ENCODE measurements at regions not wholly inside any gene's neighbourhood (a gene's known extent, or its start where the extent isn't known, plus 50 kb on each side); places are given as distances from the start of the nearest gene placed in this dataset.

DNA sequence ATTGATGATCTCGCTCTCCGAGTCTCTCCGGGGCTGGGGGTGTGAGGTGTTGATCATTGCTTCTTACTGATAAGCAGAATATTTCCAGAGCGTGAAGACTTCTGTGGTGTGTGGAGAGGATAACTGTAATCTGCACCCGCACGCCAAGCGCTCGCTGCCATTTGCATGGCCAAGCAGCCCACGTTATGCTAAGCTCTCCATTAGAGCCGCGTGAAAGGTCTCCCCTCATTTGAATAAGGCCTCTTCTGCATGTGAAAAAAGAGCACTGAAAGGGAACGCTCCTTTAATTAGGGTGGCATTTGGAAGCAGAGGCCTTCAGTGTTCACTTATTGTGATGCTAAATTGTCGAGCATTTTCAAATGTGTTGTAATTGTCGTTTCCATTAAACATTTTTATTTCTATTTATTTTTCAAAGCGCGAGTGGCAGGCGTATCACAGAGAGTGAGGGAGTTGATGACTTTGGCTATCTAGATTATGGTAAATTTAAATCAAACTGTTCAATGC lies 163.6 kb upstream of the IRX2 start:
- no peak overlapping the region for H3K4me3 Mint-ChIP-seq
- H3K36me3 Mint-ChIP-seq (ENCODE audit: low read depth), result peaks cover 9% of the 10 kb centered on the region
- H3K27ac Mint-ChIP-seq, result no peak overlapping the region
- TF ChIP-seq, protein P1, sequence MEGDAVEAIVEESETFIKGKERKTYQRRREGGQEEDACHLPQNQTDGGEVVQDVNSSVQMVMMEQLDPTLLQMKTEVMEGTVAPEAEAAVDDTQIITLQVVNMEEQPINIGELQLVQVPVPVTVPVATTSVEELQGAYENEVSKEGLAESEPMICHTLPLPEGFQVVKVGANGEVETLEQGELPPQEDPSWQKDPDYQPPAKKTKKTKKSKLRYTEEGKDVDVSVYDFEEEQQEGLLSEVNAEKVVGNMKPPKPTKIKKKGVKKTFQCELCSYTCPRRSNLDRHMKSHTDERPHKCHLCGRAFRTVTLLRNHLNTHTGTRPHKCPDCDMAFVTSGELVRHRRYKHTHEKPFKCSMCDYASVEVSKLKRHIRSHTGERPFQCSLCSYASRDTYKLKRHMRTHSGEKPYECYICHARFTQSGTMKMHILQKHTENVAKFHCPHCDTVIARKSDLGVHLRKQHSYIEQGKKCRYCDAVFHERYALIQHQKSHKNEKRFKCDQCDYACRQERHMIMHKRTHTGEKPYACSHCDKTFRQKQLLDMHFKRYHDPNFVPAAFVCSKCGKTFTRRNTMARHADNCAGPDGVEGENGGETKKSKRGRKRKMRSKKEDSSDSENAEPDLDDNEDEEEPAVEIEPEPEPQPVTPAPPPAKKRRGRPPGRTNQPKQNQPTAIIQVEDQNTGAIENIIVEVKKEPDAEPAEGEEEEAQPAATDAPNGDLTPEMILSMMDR (IDR thresholded peaks at IDR 0.05), result no peak
- no peak for DNase-seq
- no peaks in the 10 kb centered on the region; the same call in 1 of the 2 replicates for H3K27me3 Mint-ChIP-seq (ENCODE audit: insufficient read depth)
- H3K9me3 Mint-ChIP-seq, result peaks cover 54% of the 10 kb centered on the region
- H3K4me1 Mint-ChIP-seq (ENCODE audit: low read depth), result no peaks in the 10 kb centered on the region

DNA sequence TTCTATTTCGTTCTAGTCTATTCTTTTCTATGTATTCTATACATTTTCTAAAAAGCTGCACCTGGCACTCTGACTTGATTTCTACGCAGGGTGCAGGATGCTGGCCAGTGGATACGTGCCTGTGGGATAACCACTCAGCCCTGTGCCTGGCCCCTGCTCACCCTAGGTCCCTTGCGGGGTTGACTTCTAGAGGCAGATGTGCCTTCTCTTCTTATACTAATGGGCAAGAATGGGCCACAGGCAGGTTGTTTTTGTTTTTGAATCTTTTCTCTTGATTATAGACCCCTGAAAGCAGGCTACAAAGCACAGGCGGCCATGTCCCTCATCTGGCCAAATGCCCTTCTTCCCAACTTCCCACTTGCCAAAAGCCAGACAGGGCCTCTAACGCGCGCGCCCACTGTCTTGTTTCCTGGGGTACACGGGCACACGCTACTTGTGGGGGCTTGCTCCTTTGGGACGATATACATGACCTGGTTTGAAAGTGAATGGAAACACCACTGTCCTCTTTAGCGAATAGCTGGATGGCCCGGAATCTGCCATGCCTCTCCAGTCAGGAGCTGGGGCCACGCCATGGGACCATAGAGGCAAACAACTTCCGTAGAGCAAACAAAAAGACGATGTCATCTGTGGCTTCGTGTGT lies 162.7 kb upstream of the IRX2 start:
- peaks cover 54% of the 10 kb centered on the region for H3K9me3 Mint-ChIP-seq
- H3K27me3 Mint-ChIP-seq (ENCODE audit: insufficient read depth), result no peaks in the 10 kb centered on the region; the same call in 1 of the 2 replicates
- H3K4me1 Mint-ChIP-seq (ENCODE audit: low read depth), result no peaks in the 10 kb centered on the region
- H3K36me3 Mint-ChIP-seq (ENCODE audit: low read depth), result peaks cover 9% of the 10 kb centered on the region
- H3K4me3 Mint-ChIP-seq, result no peak overlapping the region
- no peak overlapping the region for H3K27ac Mint-ChIP-seq
- no peak for DNase-seq
- TF ChIP-seq, protein P1 (IDR thresholded peaks at IDR 0.05), result no peak

DNA sequence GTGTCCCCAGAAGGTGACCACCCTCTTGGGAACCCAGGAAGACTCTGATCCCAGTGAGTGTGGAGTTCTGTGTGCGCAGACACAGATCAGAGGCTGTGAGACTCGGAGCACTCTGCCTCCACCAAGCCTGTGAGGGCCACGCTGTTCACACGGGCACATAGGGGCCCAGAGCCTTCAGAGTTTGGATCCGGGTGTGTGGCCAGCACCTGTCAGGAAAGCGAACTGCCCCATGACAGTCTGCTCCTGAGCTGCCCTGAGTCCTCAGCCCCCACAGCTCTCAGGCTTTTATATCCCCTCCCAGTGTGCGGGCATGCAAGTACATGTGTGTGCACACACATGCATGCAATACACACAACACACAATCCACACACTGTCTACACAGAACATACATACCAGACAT lies 161.8 kb upstream of the IRX2 start:
- Mint-ChIP-seq H3K9me3 (peaks cover 48% of the 10 kb centered on the region), H3K27ac (no peak overlapping the region), H3K4me1 (ENCODE audit: low read depth) (no peaks in the 10 kb centered on the region), H3K27me3 (ENCODE audit: insufficient read depth) (no peaks in the 10 kb centered on the region; the same call in 1 of the 2 replicates), H3K4me3 (no peak overlapping the region), H3K36me3 (ENCODE audit: low read depth) (peaks cover 9% of the 10 kb centered on the region)
- TF ChIP-seq, protein P1 (IDR thresholded peaks at IDR 0.05), result no peak
- no peak for DNase-seq

DNA sequence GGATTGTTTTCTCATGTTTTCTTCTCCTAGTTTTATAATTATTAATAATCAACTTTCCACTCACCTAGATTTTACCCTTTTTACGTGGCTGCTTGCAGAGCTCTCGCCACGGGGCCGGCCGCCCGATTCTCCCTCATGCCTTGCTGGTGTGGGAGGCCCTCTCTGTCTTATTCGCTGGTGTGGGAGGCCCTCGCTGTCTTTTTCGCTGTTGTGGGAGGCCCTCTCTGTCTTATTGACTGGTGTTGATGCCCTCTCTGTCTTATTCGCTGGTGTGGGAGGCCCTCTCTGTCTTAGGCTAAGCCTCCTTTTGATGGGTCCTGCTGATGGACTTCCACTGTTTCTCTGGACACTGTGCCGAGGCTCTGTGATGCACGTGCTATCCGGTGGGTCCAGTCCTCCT lies 161.3 kb upstream of the IRX2 start:
- H3K4me1 Mint-ChIP-seq (ENCODE audit: low read depth), result no peaks in the 10 kb centered on the region
- H3K9me3 Mint-ChIP-seq, result peaks cover 42% of the 10 kb centered on the region
- no peak overlapping the region for H3K27ac Mint-ChIP-seq
- no peak for DNase-seq
- no peaks in the 10 kb centered on the region; the same call in 1 of the 2 replicates for H3K27me3 Mint-ChIP-seq (ENCODE audit: insufficient read depth)
- H3K4me3 Mint-ChIP-seq, result no peak overlapping the region
- TF ChIP-seq, protein P1 (IDR thresholded peaks at IDR 0.05), result no peak
- H3K36me3 Mint-ChIP-seq (ENCODE audit: low read depth), result peaks cover 9% of the 10 kb centered on the region

DNA sequence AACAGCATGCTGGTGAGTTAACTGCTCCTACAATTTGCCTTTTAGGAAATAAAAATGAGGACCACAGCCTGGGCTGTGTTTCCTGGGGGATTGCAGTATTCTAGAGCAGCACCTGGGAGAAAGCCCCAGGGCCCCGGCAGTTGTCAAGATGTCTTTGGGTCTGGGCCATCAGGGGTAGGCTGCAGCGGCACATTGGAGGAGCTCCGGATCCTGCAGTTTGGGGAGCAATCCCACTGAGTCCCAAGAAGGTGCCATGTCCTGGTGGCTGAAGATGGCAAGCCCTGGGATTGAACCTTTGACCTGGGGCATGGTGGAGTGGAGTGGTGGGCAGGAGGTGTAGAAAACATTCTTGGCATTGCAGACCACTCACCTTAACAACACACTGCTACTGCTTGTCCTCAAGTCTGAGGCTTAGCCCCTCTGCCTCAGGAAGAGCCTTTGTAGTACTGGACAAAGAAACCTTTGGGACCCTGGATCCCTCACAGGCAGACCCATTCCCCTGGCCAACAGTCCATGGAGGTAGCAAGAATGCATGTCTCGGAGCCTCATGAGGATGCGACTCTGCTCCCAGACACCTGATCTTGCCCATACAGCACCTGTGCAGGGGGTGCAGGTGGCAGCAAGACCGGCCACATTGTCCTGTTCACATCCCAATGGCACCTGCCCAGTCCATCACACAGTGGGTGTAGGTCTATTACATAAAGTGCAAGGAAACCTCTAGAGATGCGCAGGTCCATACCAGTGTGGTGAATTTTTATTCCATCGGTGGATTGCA lies 159.1 kb upstream of the IRX2 start:
- H3K27ac Mint-ChIP-seq, result no peak overlapping the region
- peaks cover 9% of the 10 kb centered on the region for H3K36me3 Mint-ChIP-seq (ENCODE audit: low read depth)
- H3K4me1 Mint-ChIP-seq (ENCODE audit: low read depth), result no peaks in the 10 kb centered on the region
- no peak for DNase-seq
- H3K4me3 Mint-ChIP-seq, result no peak overlapping the region
- peaks cover 33% of the 10 kb centered on the region for H3K9me3 Mint-ChIP-seq
- no peaks in the 10 kb centered on the region; the same call in 1 of the 2 replicates for H3K27me3 Mint-ChIP-seq (ENCODE audit: insufficient read depth)
- TF ChIP-seq, protein P1 (IDR thresholded peaks at IDR 0.05), result no peak

Measured in HFFc6 (cell line).